ENCODE measurements at regions not wholly inside any gene's neighbourhood (a gene's known extent, or its start where the extent isn't known, plus 50 kb on each side); places are given as distances from the start of the nearest gene placed in this dataset.

DNA sequence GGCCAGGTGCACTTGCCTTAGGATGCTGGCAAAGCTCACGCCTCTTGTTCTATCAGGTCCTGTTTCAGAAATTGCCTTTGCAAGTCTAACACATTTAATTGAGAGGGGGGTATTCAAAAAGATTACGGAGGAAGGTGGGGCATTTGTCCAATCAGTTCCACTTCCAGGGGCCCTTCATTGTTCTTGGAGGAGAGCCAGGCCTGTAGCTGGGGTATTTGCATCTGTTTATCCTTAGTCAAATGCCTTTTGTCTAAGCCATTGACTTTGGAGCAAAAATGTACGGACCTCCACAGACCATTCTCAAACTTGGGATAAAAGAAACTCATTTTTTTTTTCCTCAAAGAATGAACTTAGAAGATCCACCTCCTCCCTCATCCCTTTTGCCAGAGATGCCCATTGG, 582.0 kb downstream of the BCL11B start:
- TF ChIP-seq TAF1 (IDR thresholded peaks at IDR 0.05; ENCODE audit: low read depth) (no peak), CTCF (IDR thresholded peaks at IDR 0.05; ENCODE audit: poor library complexity, severe bottlenecking) (no peak), EP300 (conservative IDR thresholded peaks at IDR 0.05; ENCODE audit: poor library complexity, severe bottlenecking) (no peak), EZH2 (IDR thresholded peaks at IDR 0.05; ENCODE audit: borderline replicate concordance, insufficient read depth, low read length, poor library complexity, severe bottlenecking) (no peak)
- TF ChIP-seq, protein P1, sequence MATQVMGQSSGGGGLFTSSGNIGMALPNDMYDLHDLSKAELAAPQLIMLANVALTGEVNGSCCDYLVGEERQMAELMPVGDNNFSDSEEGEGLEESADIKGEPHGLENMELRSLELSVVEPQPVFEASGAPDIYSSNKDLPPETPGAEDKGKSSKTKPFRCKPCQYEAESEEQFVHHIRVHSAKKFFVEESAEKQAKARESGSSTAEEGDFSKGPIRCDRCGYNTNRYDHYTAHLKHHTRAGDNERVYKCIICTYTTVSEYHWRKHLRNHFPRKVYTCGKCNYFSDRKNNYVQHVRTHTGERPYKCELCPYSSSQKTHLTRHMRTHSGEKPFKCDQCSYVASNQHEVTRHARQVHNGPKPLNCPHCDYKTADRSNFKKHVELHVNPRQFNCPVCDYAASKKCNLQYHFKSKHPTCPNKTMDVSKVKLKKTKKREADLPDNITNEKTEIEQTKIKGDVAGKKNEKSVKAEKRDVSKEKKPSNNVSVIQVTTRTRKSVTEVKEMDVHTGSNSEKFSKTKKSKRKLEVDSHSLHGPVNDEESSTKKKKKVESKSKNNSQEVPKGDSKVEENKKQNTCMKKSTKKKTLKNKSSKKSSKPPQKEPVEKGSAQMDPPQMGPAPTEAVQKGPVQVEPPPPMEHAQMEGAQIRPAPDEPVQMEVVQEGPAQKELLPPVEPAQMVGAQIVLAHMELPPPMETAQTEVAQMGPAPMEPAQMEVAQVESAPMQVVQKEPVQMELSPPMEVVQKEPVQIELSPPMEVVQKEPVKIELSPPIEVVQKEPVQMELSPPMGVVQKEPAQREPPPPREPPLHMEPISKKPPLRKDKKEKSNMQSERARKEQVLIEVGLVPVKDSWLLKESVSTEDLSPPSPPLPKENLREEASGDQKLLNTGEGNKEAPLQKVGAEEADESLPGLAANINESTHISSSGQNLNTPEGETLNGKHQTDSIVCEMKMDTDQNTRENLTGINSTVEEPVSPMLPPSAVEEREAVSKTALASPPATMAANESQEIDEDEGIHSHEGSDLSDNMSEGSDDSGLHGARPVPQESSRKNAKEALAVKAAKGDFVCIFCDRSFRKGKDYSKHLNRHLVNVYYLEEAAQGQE (IDR thresholded peaks at IDR 0.05; ENCODE audit: borderline replicate concordance), result no peak

All from neural cell (in vitro differentiated cells).